ENCODE measurements at regions not wholly inside any gene's neighbourhood (a gene's known extent, or its start where the extent isn't known, plus 50 kb on each side); places are given as distances from the start of the nearest gene placed in this dataset.
"Not testable (repeated sequence)": the region's sequence is repeated elsewhere in the genome, so short reads cannot be mapped to it uniquely, and the experiment has no call there.

DNA sequence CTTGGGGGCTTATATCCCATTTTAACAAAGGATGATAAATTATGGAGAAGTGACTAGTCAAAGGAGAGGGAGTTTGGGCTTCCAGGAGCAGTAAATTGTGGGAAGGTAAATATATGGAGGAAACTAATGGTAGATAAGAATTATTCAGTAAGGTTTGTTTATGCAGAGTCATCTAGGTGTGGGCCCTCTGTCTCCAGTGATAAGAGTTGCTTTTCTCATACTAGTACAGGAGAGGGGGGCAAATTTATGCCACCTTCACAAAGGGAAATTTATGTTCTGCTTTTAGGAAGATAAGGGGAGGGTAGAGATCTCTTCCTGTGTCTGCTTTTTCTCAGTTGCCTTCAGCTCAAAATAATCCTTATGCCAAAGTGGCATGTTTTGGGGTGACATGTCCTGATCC lies 383.7 kb upstream of the PPP2R3A start:
- ATAC-seq (ENCODE audit: low FRiP score) (no peak), DNase-seq (ENCODE audit: low spot score) (no peak)
- TF ChIP-seq, protein P1, sequence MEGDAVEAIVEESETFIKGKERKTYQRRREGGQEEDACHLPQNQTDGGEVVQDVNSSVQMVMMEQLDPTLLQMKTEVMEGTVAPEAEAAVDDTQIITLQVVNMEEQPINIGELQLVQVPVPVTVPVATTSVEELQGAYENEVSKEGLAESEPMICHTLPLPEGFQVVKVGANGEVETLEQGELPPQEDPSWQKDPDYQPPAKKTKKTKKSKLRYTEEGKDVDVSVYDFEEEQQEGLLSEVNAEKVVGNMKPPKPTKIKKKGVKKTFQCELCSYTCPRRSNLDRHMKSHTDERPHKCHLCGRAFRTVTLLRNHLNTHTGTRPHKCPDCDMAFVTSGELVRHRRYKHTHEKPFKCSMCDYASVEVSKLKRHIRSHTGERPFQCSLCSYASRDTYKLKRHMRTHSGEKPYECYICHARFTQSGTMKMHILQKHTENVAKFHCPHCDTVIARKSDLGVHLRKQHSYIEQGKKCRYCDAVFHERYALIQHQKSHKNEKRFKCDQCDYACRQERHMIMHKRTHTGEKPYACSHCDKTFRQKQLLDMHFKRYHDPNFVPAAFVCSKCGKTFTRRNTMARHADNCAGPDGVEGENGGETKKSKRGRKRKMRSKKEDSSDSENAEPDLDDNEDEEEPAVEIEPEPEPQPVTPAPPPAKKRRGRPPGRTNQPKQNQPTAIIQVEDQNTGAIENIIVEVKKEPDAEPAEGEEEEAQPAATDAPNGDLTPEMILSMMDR (IDR thresholded peaks at IDR 0.05) = no peak

DNA sequence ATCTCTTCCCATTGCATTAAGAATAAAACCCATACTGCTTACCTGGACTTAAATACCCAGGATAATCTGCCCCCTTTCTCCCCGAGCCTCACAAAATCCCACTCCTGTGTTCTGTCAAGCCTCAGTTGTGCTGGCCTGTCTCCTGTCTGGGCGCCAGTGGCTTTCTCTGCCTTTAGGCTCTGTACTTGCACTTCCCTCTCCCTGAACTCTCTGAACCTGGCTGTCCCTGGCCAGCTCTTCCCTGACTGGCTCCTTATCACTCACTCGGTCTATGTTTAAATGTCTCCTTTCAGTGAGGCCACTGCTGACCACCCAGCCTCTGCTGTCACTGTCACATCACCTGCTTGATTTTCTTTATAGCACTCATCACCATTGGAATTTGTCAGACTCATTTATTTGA lies 382.7 kb upstream of the PPP2R3A start:
- TF ChIP-seq, protein P1 (IDR thresholded peaks at IDR 0.05) = no peak
- ATAC-seq (ENCODE audit: low FRiP score) (no peak), DNase-seq (ENCODE audit: low spot score) (no peak)

DNA sequence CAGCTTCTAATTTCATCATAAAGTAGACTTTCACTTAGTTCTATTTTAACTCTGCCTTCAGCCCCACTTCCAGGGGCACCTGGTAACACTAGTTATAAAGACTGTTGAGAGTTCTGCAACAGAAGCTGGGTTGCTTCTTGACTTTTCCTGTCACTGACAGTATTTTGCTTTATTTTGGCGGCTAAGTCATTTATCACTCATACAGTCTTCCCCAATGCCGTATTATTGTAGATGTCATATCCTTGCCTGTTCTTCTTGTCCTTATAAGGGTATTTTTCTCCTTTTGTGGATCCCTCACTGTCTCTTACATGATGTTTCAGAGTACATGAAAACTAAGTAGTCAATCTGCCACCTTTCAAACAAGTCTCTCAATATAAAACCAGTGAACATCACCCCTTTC lies 369.0 kb upstream of the PPP2R3A start:
- TF ChIP-seq, protein P1 (IDR thresholded peaks at IDR 0.05) = no peak
- no peak for DNase-seq (ENCODE audit: low spot score)
- ATAC-seq (ENCODE audit: low FRiP score) = no peak

DNA sequence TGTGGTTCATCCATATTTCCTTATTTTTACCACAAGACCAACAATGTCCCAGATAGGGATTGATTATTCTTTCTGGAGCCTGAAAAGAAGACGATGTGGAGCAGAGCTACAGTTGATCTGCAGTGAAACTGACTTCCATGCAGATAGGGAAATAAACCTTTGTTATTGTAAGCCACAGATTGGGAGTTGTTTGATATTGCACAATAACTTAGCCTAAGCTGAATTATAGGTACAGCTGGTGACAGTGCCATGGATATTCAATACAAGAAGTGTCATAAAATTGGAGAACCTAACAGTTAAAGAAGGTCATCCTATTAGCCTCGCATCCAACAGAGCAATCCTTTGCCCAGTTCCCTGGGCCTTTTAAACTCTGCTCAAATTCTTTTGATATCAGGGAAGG lies 367.7 kb upstream of the PPP2R3A start:
- DNase-seq (ENCODE audit: low spot score) = no peak

DNA sequence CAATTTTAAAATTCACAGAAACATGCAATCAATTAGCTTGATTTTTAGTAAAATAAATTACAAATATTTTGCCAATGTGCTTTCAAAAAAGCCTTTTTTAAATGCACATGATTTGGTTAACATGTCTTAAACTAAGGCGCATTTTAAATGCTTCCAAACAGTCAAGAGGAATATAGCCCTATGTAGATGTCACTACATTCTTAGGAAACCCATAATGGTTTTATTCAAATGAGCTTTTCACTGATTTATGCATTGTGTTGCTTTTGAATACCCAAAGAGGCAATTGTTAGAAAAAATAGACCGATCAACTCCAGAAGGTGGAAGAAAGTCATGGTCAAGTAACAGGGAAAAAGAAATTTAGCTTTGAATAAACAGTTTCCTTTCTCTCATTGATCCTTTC lies 366.9 kb upstream of the PPP2R3A start:
- TF ChIP-seq, protein P1 (IDR thresholded peaks at IDR 0.05) = no peak
- DNase-seq (ENCODE audit: low spot score) (no peak), ATAC-seq (ENCODE audit: low FRiP score) (no peak)

More for the DNA sequence above, 367.7 kb upstream of the PPP2R3A start:
- TF ChIP-seq, protein P1 (IDR thresholded peaks at IDR 0.05) = no peak
- ATAC-seq (ENCODE audit: low FRiP score) = no peak

DNA sequence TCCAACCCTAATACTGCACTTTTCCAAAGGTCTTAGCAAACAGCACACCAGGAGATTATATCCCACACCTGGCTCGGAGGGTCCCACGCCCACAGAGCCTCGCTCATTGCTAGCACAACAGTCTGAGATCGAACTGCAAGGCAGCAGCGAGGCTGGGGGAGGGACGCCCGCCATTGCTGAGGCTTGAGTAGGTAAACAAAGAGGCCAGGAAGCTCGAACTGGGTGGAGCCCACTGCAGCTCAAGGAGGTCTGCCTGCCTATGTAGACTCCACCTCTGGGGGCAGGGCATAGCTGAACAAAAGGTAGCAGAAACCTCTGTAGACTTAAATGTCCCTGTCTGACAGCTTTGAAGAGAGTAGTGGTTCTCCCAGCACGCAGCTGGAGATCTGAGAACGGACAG lies 361.0 kb upstream of the PPP2R3A start:
- DNase-seq (ENCODE audit: low spot score); ATAC-seq (ENCODE audit: low FRiP score): not testable (repeated sequence)

DNA sequence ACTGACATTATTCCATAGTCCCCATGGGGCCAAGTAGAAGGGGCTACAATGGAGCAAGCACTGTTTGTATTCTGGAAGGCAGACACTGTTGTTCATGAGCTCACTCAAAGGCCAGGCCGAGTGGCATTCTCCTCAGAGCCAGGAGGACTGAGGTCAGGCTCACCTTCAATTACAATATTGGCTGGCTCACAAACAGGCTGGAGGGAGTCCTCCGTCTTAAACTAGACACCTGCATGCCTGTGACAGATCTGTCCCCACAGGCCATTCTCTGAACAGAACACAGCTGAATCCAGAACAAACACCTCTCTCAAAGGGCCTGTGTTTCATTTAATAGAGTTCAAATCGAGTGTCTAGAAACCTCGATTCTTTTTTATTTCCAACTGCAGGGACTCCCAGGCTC lies 347.4 kb upstream of the PPP2R3A start:
- no peak for ATAC-seq (ENCODE audit: low FRiP score)
- no peak for DNase-seq (ENCODE audit: low spot score)
- TF ChIP-seq, protein P1 (IDR thresholded peaks at IDR 0.05) = no peak

Data from omental fat pad (tissue), 3 donors.